HL-60 (cell line): ENCODE measurements at regions not wholly inside any gene's neighbourhood (a gene's known extent, or its start where the extent isn't known, plus 50 kb on each side); places are given as distances from the start of the nearest gene placed in this dataset.

ENCODE experiments used
- GABPA ChIP-seq: IDR thresholded peaks from 2 replicates; pipeline ENCODE4 v1.6.1; 2012; ENCODE audit warnings: low read depth
- POLR2AphosphoS5 ChIP-seq: IDR thresholded peaks from 2 replicates; pipeline ENCODE4 v1.6.1; 2012; ENCODE audit warnings: low read depth
- TF ChIP-seq, protein P1 (sequence below): IDR thresholded peaks from one replicate; pipeline ENCODE4 v1.5.1; 2011; ENCODE audit warnings: low read length, control low read depth, inconsistent platforms; ENCODE audit not compliant: insufficient read depth
- TF ChIP-seq, protein P2 (sequence below): IDR thresholded peaks from 2 replicates; pipeline ENCODE4 v1.6.1; 2012; ENCODE audit warnings: low read depth; ENCODE audit not compliant: insufficient replicate concordance

DNA sequence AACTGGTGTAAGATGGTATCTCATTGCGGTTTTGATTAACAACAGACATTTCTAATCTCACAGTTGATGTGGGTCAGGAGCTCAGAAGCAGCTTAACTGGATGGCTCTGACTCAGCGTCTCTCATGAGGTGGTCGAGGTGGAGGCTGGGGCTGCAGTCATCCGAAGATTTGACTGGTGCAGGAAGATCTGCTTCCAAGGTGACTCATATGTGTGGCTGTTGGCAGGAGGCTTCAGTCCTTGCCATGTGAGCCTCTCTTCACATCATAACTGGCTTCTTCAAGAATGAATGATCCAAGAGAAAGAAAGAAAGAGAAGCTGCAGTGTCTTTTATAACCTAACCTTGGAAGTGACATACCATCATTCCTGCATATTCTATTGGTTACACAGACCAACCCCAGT lies 376.1 kb downstream of the SEC14L1 start:
- TF ChIP-seq, protein P1, sequence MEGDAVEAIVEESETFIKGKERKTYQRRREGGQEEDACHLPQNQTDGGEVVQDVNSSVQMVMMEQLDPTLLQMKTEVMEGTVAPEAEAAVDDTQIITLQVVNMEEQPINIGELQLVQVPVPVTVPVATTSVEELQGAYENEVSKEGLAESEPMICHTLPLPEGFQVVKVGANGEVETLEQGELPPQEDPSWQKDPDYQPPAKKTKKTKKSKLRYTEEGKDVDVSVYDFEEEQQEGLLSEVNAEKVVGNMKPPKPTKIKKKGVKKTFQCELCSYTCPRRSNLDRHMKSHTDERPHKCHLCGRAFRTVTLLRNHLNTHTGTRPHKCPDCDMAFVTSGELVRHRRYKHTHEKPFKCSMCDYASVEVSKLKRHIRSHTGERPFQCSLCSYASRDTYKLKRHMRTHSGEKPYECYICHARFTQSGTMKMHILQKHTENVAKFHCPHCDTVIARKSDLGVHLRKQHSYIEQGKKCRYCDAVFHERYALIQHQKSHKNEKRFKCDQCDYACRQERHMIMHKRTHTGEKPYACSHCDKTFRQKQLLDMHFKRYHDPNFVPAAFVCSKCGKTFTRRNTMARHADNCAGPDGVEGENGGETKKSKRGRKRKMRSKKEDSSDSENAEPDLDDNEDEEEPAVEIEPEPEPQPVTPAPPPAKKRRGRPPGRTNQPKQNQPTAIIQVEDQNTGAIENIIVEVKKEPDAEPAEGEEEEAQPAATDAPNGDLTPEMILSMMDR = no peak
- no peak for TF ChIP-seq POLR2AphosphoS5
- TF ChIP-seq, protein P2, sequence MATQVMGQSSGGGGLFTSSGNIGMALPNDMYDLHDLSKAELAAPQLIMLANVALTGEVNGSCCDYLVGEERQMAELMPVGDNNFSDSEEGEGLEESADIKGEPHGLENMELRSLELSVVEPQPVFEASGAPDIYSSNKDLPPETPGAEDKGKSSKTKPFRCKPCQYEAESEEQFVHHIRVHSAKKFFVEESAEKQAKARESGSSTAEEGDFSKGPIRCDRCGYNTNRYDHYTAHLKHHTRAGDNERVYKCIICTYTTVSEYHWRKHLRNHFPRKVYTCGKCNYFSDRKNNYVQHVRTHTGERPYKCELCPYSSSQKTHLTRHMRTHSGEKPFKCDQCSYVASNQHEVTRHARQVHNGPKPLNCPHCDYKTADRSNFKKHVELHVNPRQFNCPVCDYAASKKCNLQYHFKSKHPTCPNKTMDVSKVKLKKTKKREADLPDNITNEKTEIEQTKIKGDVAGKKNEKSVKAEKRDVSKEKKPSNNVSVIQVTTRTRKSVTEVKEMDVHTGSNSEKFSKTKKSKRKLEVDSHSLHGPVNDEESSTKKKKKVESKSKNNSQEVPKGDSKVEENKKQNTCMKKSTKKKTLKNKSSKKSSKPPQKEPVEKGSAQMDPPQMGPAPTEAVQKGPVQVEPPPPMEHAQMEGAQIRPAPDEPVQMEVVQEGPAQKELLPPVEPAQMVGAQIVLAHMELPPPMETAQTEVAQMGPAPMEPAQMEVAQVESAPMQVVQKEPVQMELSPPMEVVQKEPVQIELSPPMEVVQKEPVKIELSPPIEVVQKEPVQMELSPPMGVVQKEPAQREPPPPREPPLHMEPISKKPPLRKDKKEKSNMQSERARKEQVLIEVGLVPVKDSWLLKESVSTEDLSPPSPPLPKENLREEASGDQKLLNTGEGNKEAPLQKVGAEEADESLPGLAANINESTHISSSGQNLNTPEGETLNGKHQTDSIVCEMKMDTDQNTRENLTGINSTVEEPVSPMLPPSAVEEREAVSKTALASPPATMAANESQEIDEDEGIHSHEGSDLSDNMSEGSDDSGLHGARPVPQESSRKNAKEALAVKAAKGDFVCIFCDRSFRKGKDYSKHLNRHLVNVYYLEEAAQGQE = no peak
- TF ChIP-seq GABPA = no peak
